ENCODE measurements at regions not wholly inside any gene's neighbourhood (a gene's known extent, or its start where the extent isn't known, plus 50 kb on each side); places are given as distances from the start of the nearest gene placed in this dataset.

DNA sequence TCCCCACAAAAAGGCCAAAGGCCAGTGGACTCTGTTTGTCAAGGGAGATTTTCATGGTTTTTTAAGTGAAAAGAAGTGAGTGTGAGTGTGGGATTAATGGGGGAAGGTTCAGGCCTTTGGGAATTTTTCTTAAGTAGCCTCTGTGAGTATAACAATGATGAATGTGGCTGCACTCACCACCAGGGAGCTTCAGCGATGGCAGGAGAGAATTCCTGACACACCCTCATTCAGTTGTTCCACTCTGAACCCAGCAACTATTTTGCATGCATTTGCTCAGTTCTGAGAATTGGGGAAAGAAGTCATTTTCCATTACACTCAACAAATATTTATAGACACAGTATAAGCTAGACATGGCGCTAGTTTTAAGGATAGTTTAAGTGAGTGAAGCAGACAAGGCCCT, 117.9 kb downstream of the CCNA1 start:
- Histone ChIP-seq H3K79me2 (ENCODE audit: control insufficient read depth, insufficient read depth, low read length) (no peaks in the 10 kb centered on the region), H3K4me1 (ENCODE audit: control insufficient read depth, extremely low read depth, insufficient read depth, low read length) (no peaks in the 10 kb centered on the region), H3K9me3 (replicated peaks; ENCODE audit: control insufficient read depth, insufficient read depth, low read length) (no peaks in the 10 kb centered on the region), H3K27me3 (ENCODE audit: control insufficient read depth in 2 of 2, insufficient read depth in 2 of 2, low read length in 2 of 2) (no peaks in the 10 kb centered on the region), H3K4me3 (replicated peaks in 1 of 3; ENCODE audit: insufficient read depth in 1 of 3, low read depth in 1 of 3, low read length in 3 of 3) (no peak overlapping the region), H3K27ac (ENCODE audit: insufficient read depth, low read depth, low read length) (no peak overlapping the region), H3K9ac (replicated peaks; ENCODE audit: extremely low read depth, insufficient read depth, low read length) (no peak overlapping the region), H2AFZ (ENCODE audit: low read depth, low read length) (no peak overlapping the region), H3K4me2 (ENCODE audit: insufficient read depth, low read length) (no peak overlapping the region), H3K9me1 (replicated peaks; ENCODE audit: control insufficient read depth, extremely low read depth, insufficient read depth, low read length) (no peaks in the 10 kb centered on the region), H3K36me3 (ENCODE audit: control insufficient read depth in 2 of 2, extremely low read depth in 1 of 2, insufficient read depth in 2 of 2, low read length in 2 of 2) (no peaks in the 10 kb centered on the region), H4K20me1 (replicated peaks; ENCODE audit: control insufficient read depth, extremely low read depth, insufficient read depth, low read length) (no peaks in the 10 kb centered on the region)
- DNase-seq (ENCODE audit: low read depth, low spot score) (no peak), FAIRE-seq (no peak)
- dilution Hi-C loops (cut with MboI; ENCODE audit: extremely low pct_ligation_motif_present, low sequenced_read_pairs): no loop called here
- TF ChIP-seq JUN (IDR thresholded peaks at IDR 0.05; ENCODE audit: borderline replicate concordance, insufficient read depth, insufficient read length, low read depth): no peak
- TF ChIP-seq EZH2 (IDR thresholded peaks at IDR 0.05; ENCODE audit: borderline replicate concordance, low read depth, low read length, severe bottlenecking): no peak
- TF ChIP-seq POLR2AphosphoS5 (IDR thresholded peaks at IDR 0.05; ENCODE audit: insufficient read depth, low read depth, low read length): no peak
- no peak for TF ChIP-seq MYC (IDR thresholded peaks at IDR 0.05; ENCODE audit: low read depth, low read length)
- TF ChIP-seq POLR2A (IDR thresholded peaks at IDR 0.05; ENCODE audit: low read depth, low read length): no peak
- TF ChIP-seq FOS (IDR thresholded peaks at IDR 0.05; ENCODE audit: borderline replicate concordance, insufficient read depth, low read length): no peak
- no peak for TF ChIP-seq GATA2 (IDR thresholded peaks at IDR 0.05; ENCODE audit: insufficient read depth, insufficient read length, low read depth, low read length)
- TF ChIP-seq, protein P1, sequence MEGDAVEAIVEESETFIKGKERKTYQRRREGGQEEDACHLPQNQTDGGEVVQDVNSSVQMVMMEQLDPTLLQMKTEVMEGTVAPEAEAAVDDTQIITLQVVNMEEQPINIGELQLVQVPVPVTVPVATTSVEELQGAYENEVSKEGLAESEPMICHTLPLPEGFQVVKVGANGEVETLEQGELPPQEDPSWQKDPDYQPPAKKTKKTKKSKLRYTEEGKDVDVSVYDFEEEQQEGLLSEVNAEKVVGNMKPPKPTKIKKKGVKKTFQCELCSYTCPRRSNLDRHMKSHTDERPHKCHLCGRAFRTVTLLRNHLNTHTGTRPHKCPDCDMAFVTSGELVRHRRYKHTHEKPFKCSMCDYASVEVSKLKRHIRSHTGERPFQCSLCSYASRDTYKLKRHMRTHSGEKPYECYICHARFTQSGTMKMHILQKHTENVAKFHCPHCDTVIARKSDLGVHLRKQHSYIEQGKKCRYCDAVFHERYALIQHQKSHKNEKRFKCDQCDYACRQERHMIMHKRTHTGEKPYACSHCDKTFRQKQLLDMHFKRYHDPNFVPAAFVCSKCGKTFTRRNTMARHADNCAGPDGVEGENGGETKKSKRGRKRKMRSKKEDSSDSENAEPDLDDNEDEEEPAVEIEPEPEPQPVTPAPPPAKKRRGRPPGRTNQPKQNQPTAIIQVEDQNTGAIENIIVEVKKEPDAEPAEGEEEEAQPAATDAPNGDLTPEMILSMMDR (IDR thresholded peaks at IDR 0.05; ENCODE audit: extremely low read depth in 1 of 2, insufficient read depth in 1 of 2, low read depth in 1 of 2, low read length in 2 of 2): no peak
- TF ChIP-seq, protein P2, sequence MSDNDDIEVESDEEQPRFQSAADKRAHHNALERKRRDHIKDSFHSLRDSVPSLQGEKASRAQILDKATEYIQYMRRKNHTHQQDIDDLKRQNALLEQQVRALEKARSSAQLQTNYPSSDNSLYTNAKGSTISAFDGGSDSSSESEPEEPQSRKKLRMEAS (IDR thresholded peaks at IDR 0.05; ENCODE audit: insufficient read depth, insufficient read length): no peak
- BruUV-seq (replicated peaks): no TSS peak
- POLR2A ChIA-PET: no interaction called here
- intact Hi-C loops (cut with micrococcal nuclease): no loop called here
- CTCF ChIA-PET: no interaction called here
